Endothelial cell of umbilical vein (primary cell): ENCODE measurements at regions not wholly inside any gene's neighbourhood (a gene's known extent, or its start where the extent isn't known, plus 50 kb on each side); places are given as distances from the start of the nearest gene placed in this dataset.

Source experiments
- BruUV-seq: library from RNA; stranded (reverse); fragments of 400-500 nt; replicated peaks from 2 replicates; lab custom pipeline; 2021; lab: Mats Ljungman, UMichigan
- CTCF ChIA-PET: fragments of 300-600, 350-600 bp; sonication (Branson Sonifier 250); formaldehyde crosslinking; loops from one replicate; lab custom pipeline; 2021; ENCODE audit warnings: antibody characterized with exemption, inconsistent platforms; lab: Charles Lee
- POLR2A ChIA-PET: fragments of 300-600, 350-600 bp; sonication (Branson Sonifier 250); formaldehyde crosslinking; loops from one replicate; lab custom pipeline; 2021; ENCODE audit warnings: antibody characterized with exemption, inconsistent platforms; lab: Charles Lee
- DNase-seq: peaks from one replicate; pipeline ENCODE4 v3.0.0-alpha.2; 2011; ENCODE audit warnings: low read depth, low spot score
- FAIRE-seq: peaks from 2 replicates; lab custom pipeline; 2011; peaks lifted over from hg19 to GRCh38; lab: Jason Lieb, UNC
- H2AFZ ChIP-seq: 2 replicates; pipeline ENCODE4 v1.6.0; 2012; ENCODE audit warnings: low read depth, low read length, control low read depth, inconsistent platforms
- H3K27ac ChIP-seq: 2 replicates; pipeline ENCODE4 v1.5.1; 2011; ENCODE audit warnings: low read depth, mild to moderate bottlenecking, control low read depth, low read length, moderate library complexity; ENCODE audit not compliant: insufficient read depth
- H3K27me3 ChIP-seq, 2 experiments: 2 replicates each; pipeline versions ENCODE4 v1.6.0 to v1.6.1; 2011; ENCODE audit warnings: low read length in 2 of 2, mixed read lengths in 1 of 2; ENCODE audit not compliant: control insufficient read depth in 2 of 2, insufficient read depth in 2 of 2
- H3K36me3 ChIP-seq, 2 experiments: 2 replicates in 1 of 2; 3 replicates in 1 of 2; pipeline ENCODE4 v1.5.1; 2011; ENCODE audit warnings: low read length in 2 of 2, mild to moderate bottlenecking in 1 of 2, moderate library complexity in 1 of 2; ENCODE audit not compliant: control insufficient read depth in 2 of 2, insufficient read depth in 2 of 2; ENCODE audit errors: extremely low read depth in 1 of 2
- H3K4me1 ChIP-seq: 3 replicates; pipeline ENCODE4 v1.5.1; 2011; ENCODE audit warnings: mild to moderate bottlenecking, low read length; ENCODE audit not compliant: control insufficient read depth, insufficient read depth; ENCODE audit errors: extremely low read depth
- H3K4me2 ChIP-seq: 2 replicates; pipeline ENCODE4 v1.6.1; 2011; ENCODE audit warnings: low read length, control low read depth, mixed read lengths; ENCODE audit not compliant: insufficient read depth
- H3K4me3 ChIP-seq, 3 experiments: fragments of 200-600 bp in 1 of 3; sonication (generic), shearing (Covaris generic) in 1 of 3; replicated peaks in 1 of 3; 2 replicates each; pipeline ENCODE4 v1.5.1; 2011 to 2016; ENCODE audit warnings: control low read depth in 3 of 3, low read length in 3 of 3, mild to moderate bottlenecking in 2 of 3, inconsistent platforms in 1 of 3, low read depth in 1 of 3, moderate library complexity in 1 of 3; ENCODE audit not compliant: insufficient read depth in 1 of 3
- H3K79me2 ChIP-seq: 2 replicates; pipeline ENCODE4 v1.6.0; 2012; ENCODE audit warnings: low read length, inconsistent platforms; ENCODE audit not compliant: control insufficient read depth, insufficient read depth
- H3K9ac ChIP-seq: replicated peaks from 2 replicates; pipeline ENCODE3; 2011; ENCODE audit warnings: low read length, control low read depth; ENCODE audit not compliant: insufficient read depth; ENCODE audit errors: extremely low read depth
- H3K9me1 ChIP-seq: replicated peaks from 3 replicates; pipeline ENCODE4 v1.6.0; 2011; ENCODE audit warnings: mild to moderate bottlenecking, low read length; ENCODE audit not compliant: control insufficient read depth, insufficient read depth; ENCODE audit errors: extremely low read depth
- H3K9me3 ChIP-seq: replicated peaks from 2 replicates; pipeline ENCODE4 v1.5.1; 2012; ENCODE audit warnings: low read length, inconsistent platforms; ENCODE audit not compliant: control insufficient read depth, insufficient read depth
- H4K20me1 ChIP-seq: replicated peaks from 2 replicates; pipeline ENCODE3; 2011; ENCODE audit warnings: mild to moderate bottlenecking, low read length; ENCODE audit not compliant: control insufficient read depth, insufficient read depth; ENCODE audit errors: extremely low read depth
- CTCF ChIP-seq, 2 donors: IDR thresholded peaks; 1 replicate in 1 of 2; 2 replicates in 1 of 2; pipeline ENCODE4 v1.5.1; 2011; ENCODE audit warnings: low read length in 2 of 2, mild to moderate bottlenecking in 2 of 2, moderate library complexity in 2 of 2, control low read depth in 1 of 2, inconsistent platforms in 1 of 2, low read depth in 1 of 2; ENCODE audit not compliant: insufficient read depth in 1 of 2; ENCODE audit errors: extremely low read depth in 1 of 2
- EZH2 ChIP-seq: IDR thresholded peaks from 2 replicates; pipeline ENCODE4 v1.6.1; 2012; ENCODE audit warnings: borderline replicate concordance, low read depth, mild to moderate bottlenecking, moderate library complexity, low read length, inconsistent platforms; ENCODE audit not compliant: severe bottlenecking
- FOS ChIP-seq: IDR thresholded peaks from 2 replicates; pipeline ENCODE4 v1.6.1; 2011; ENCODE audit warnings: mild to moderate bottlenecking, low read length, moderate library complexity, borderline replicate concordance; ENCODE audit not compliant: insufficient read depth
- GATA2 ChIP-seq: IDR thresholded peaks from 2 replicates; pipeline ENCODE4 v1.7.0; 2011; ENCODE audit warnings: low read depth, mild to moderate bottlenecking, moderate library complexity, mixed read lengths, low read length; ENCODE audit not compliant: insufficient read length, insufficient read depth
- JUN ChIP-seq: IDR thresholded peaks from 2 replicates; pipeline ENCODE4 v1.6.1; 2011; ENCODE audit warnings: borderline replicate concordance, low read depth; ENCODE audit not compliant: insufficient read length, insufficient read depth
- MAX ChIP-seq: IDR thresholded peaks from 2 replicates; pipeline ENCODE4 v1.6.1; 2011; ENCODE audit not compliant: insufficient read depth, insufficient read length
- MYC ChIP-seq: IDR thresholded peaks from one replicate; pipeline ENCODE4 v1.6.1; 2011; ENCODE audit warnings: mild to moderate bottlenecking, low read depth, low read length
- POLR2A ChIP-seq: IDR thresholded peaks from 2 replicates; pipeline ENCODE4 v1.6.1; 2012; ENCODE audit warnings: low read depth, mild to moderate bottlenecking, control low read depth, low read length
- POLR2AphosphoS5 ChIP-seq: IDR thresholded peaks from 2 replicates; pipeline ENCODE4 v1.6.1; 2012; ENCODE audit warnings: low read depth, mild to moderate bottlenecking, control low read depth, low read length, moderate library complexity; ENCODE audit not compliant: insufficient read depth
- dilution Hi-C: fragments of 300-500 bp; cut with MboI; formaldehyde crosslinking; loops from one replicate; pipeline ENCODE4 v1.15.0; 2019; ENCODE audit warnings: low sequenced_read_pairs; ENCODE audit not compliant: extremely low pct_ligation_motif_present
- intact Hi-C: fragments of 100-400 bp; cut with micrococcal nuclease; formaldehyde crosslinking; loops from one replicate; pipeline ENCODE4 v1.10.0; 2022

- no TSS peak for BruUV-seq
- Histone ChIP-seq H3K79me2 (no peaks in the 10 kb centered on the region), H3K36me3 (no peaks in the 10 kb centered on the region), H3K4me1 (no peaks in the 10 kb centered on the region), H3K9ac (no peak overlapping the region), H2AFZ (no peak overlapping the region), H4K20me1 (no peaks in the 10 kb centered on the region), H3K4me3 (no peak overlapping the region), H3K9me3 (no peaks in the 10 kb centered on the region), H3K9me1 (no peaks in the 10 kb centered on the region), H3K4me2 (no peak overlapping the region), H3K27ac (no peak overlapping the region), H3K27me3 (peaks cover 0 to 3% of the 10 kb centered on the region in 2 experiments)
- intact Hi-C loops: no loop called here
- dilution Hi-C loops: no loop called here
- ChIA-PET POLR2A (no interaction called here), CTCF (no interaction called here)
- DNase-seq (no peak), FAIRE-seq (no peak)
- TF ChIP-seq POLR2AphosphoS5 (no peak), JUN (no peak), POLR2A (no peak), GATA2 (no peak), CTCF (IDR thresholded peaks at IDR 0.05; ENCODE audit: extremely low read depth in 1 of 2, insufficient read depth in 1 of 2, low read depth in 1 of 2, low read length in 2 of 2) (no peak), MYC (no peak), MAX (no peak), EZH2 (no peak), FOS (no peak)
Observed at GRCh38 chr1:116189481-116189880, 78.3 kb downstream of the MAB21L3 start.
